ENCODE measurements at regions not wholly inside any gene's neighbourhood (a gene's known extent, or its start where the extent isn't known, plus 50 kb on each side); places are given as distances from the start of the nearest gene placed in this dataset.

DNA sequence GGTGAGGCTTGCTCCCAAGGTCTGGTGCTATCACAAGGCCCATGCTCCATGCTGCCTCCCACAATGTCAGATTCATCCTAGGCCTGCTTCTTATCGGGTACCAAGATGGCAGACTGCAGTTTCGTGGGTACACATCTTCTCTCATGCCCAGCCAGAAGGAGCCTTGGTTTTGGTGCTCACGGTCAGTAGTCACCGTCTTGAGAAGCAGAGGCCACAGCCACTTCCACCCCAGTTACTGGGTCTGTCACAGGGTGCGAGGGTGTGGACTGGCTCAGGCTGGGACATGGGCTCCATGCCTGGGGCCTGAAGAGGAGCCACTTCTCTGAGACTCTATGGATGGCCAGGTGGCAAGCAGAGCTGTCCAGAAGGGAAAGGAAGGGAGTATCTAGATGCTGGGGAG is 178.8 kb upstream of the HS6ST1 start:
- no peak overlapping the region for H3K4me3 ChIP-seq (ENCODE audit: low read depth, low read length)
- H3K4me1 ChIP-seq, result no peaks in the 10 kb centered on the region
- no peak overlapping the region for H3K27ac ChIP-seq
- H3K36me3 ChIP-seq (ENCODE audit: control insufficient read depth, insufficient read depth, low read length), result no peaks in the 10 kb centered on the region
- H3K9me3 ChIP-seq (ENCODE audit: control insufficient read depth, low read length), result no peaks in the 10 kb centered on the region
- no peaks in the 10 kb centered on the region for H3K27me3 ChIP-seq (ENCODE audit: control insufficient read depth, insufficient read depth, low read length)
- H2AFZ ChIP-seq, result no peak overlapping the region
- TF ChIP-seq, protein P1, sequence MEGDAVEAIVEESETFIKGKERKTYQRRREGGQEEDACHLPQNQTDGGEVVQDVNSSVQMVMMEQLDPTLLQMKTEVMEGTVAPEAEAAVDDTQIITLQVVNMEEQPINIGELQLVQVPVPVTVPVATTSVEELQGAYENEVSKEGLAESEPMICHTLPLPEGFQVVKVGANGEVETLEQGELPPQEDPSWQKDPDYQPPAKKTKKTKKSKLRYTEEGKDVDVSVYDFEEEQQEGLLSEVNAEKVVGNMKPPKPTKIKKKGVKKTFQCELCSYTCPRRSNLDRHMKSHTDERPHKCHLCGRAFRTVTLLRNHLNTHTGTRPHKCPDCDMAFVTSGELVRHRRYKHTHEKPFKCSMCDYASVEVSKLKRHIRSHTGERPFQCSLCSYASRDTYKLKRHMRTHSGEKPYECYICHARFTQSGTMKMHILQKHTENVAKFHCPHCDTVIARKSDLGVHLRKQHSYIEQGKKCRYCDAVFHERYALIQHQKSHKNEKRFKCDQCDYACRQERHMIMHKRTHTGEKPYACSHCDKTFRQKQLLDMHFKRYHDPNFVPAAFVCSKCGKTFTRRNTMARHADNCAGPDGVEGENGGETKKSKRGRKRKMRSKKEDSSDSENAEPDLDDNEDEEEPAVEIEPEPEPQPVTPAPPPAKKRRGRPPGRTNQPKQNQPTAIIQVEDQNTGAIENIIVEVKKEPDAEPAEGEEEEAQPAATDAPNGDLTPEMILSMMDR (IDR thresholded peaks at IDR 0.05), result no peak
- H3K4me2 ChIP-seq (ENCODE audit: low read length), result no peak overlapping the region
- H3K79me2 ChIP-seq, result no peaks in the 10 kb centered on the region
- H3K9ac ChIP-seq, result no peak overlapping the region

DNA sequence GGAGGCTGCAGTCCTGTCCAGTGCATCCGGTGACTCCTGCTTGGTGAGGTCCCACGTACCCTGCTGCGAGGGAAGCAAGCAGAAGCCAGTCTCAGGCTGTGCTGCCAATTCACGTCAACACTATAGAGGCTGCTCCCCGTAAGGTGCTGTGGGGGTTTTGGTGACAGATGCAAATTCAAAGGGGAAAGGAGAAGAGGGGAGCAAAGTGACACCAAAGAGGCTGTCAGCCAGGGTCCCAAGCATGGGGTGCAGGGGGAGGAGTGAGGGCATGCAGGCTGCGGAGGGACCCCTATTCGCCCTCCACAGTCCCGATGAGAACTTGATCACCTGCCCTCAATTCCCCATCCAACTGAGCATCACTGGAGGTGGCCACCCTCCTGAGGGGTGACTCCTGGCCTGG is 179.4 kb upstream of the HS6ST1 start:
- H3K4me3 ChIP-seq (ENCODE audit: low read depth, low read length), result no peak overlapping the region
- no peak overlapping the region for H3K4me2 ChIP-seq (ENCODE audit: low read length)
- no peak overlapping the region for H3K27ac ChIP-seq
- H3K9me3 ChIP-seq (ENCODE audit: control insufficient read depth, low read length), result no peaks in the 10 kb centered on the region
- no peaks in the 10 kb centered on the region for H3K36me3 ChIP-seq (ENCODE audit: control insufficient read depth, insufficient read depth, low read length)
- TF ChIP-seq, protein P1 (IDR thresholded peaks at IDR 0.05), result no peak
- H3K4me1 ChIP-seq, result no peaks in the 10 kb centered on the region
- H3K79me2 ChIP-seq, result no peaks in the 10 kb centered on the region
- H3K9ac ChIP-seq, result no peak overlapping the region
- no peak overlapping the region for H2AFZ ChIP-seq
- H3K27me3 ChIP-seq (ENCODE audit: control insufficient read depth, insufficient read depth, low read length), result no peaks in the 10 kb centered on the region

DNA sequence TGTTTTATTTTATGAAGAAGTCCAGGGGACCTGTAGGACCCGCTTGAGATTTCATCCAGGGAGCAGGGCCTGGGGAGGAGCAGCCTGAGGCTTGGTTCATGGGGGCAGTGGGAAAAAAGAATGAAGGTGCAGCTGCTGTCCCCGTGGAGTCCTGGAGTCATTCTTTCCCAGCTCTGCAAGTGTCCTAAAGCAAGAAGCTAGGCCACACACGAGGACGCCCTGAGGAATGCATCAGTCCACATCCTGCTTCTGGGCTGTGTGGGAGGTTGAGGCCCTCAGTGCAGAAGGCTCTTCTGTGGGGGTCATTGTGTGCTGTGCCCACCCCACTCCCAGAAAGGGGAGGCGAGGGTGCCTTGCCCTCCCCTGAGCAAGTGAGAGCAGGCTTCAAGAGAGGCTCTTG is 179.9 kb upstream of the HS6ST1 start:
- TF ChIP-seq, protein P1 (IDR thresholded peaks at IDR 0.05), result no peak
- Histone ChIP-seq H3K27ac (no peak overlapping the region), H3K9ac (no peak overlapping the region), H3K4me1 (no peaks in the 10 kb centered on the region), H3K4me2 (ENCODE audit: low read length) (no peak overlapping the region), H3K36me3 (ENCODE audit: control insufficient read depth, insufficient read depth, low read length) (no peaks in the 10 kb centered on the region), H2AFZ (no peak overlapping the region), H3K9me3 (ENCODE audit: control insufficient read depth, low read length) (no peaks in the 10 kb centered on the region), H3K4me3 (ENCODE audit: low read depth, low read length) (no peak overlapping the region), H3K79me2 (no peaks in the 10 kb centered on the region), H3K27me3 (ENCODE audit: control insufficient read depth, insufficient read depth, low read length) (no peaks in the 10 kb centered on the region)

DNA sequence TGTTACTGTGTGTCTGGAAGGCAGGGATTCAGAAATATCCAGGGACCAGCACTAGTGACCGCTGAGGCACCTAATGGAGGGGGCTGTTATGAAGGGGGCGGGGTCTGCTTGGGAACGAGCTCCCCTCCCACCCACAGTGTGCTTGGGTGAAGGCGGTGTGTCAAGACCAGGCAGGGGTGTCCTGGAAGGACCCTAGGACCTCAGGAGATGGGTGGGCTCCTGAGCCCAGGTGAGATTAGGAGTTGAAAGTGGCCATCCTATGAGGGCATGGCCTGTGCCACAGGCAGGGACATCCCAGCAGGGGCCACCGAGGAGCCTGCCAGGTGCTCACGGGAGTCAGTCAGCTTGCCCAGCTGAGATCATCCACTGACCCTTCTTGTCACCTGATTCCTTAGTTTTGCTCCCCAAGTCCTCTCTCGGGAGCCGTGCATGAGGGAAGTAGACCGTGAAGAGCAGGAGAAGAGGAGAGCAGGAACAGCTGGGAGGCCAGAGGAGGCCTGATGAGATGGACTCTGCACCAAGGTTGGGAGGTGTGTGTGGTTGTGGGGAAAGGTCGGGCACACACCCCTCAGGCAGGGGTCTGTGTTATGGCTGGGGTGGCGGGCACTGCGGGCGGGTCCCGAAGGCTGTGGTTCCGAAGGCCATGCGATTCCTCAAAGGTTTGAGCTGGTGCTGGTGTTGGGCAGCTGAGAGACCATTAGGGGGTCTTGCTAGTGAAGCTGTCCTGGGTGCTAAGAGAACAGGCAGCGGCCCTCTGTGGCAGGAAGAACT is 180.9 kb upstream of the HS6ST1 start:
- Histone ChIP-seq H3K9me3 (ENCODE audit: control insufficient read depth, low read length) (no peaks in the 10 kb centered on the region), H3K4me3 (ENCODE audit: low read depth, low read length) (no peak overlapping the region), H3K79me2 (no peaks in the 10 kb centered on the region), H3K4me1 (no peaks in the 10 kb centered on the region), H2AFZ (no peak overlapping the region), H3K9ac (no peak overlapping the region), H3K27me3 (ENCODE audit: control insufficient read depth, insufficient read depth, low read length) (no peaks in the 10 kb centered on the region), H3K4me2 (ENCODE audit: low read length) (no peak overlapping the region), H3K27ac (no peak overlapping the region), H3K36me3 (ENCODE audit: control insufficient read depth, insufficient read depth, low read length) (no peaks in the 10 kb centered on the region)
- TF ChIP-seq, protein P1 (IDR thresholded peaks at IDR 0.05), result no peak

Measured in parathyroid adenoma (tissue), 2 donors.